ENCODE measurements at regions not wholly inside any gene's neighbourhood (a gene's known extent, or its start where the extent isn't known, plus 50 kb on each side); places are given as distances from the start of the nearest gene placed in this dataset.

- TF ChIP-seq ZNF462 (CRISPR knock-in tag; IDR thresholded peaks at IDR 0.05): no peak
Measured at GRCh38 chr17:70855401-70856054, 686.2 kb downstream of the KCNJ2 start (continued).

- H3K27ac ChIP-seq (ENCODE audit: low read depth): no peak overlapping the region
- Mint-ChIP-seq H3K9me3 (peaks cover 31% of the 10 kb centered on the region), H3K27ac (no peak overlapping the region), H3K27me3 (ENCODE audit: insufficient read depth, low read depth, poor library complexity) (no peaks in the 10 kb centered on the region), H3K4me3 (no peak overlapping the region), H3K36me3 (ENCODE audit: low read depth) (peaks cover 23% of the 10 kb centered on the region), H3K4me1 (peaks cover 4% of the 10 kb centered on the region)
- no peaks in the 10 kb centered on the region for H3K36me3 ChIP-seq (ENCODE audit: insufficient read depth)
- H3F3A ChIP-seq (replicated peaks; ENCODE audit: low read depth): no peaks in the 10 kb centered on the region
- H3K4me1 ChIP-seq (ENCODE audit: insufficient read depth): no peaks in the 10 kb centered on the region
- no peak for DNase-seq (ENCODE audit: low spot score)
- no peaks in the 10 kb centered on the region for H4K20me1 ChIP-seq (replicated peaks; ENCODE audit: insufficient read depth)
- no peak overlapping the region for H3K4me2 ChIP-seq
- no peak for ATAC-seq
- no peaks in the 10 kb centered on the region for H3K27me3 ChIP-seq (ENCODE audit: insufficient read depth)
- no peaks in the 10 kb centered on the region for H3K79me2 ChIP-seq (replicated peaks; ENCODE audit: insufficient read depth)
- peaks cover 7% of the 10 kb centered on the region; the same call in 1 of the 2 replicates for H3K9me2 ChIP-seq (ENCODE audit: insufficient read depth)
- no peak overlapping the region for H2AFZ ChIP-seq
- no peak overlapping the region for H3K4me3 ChIP-seq
- TF ChIP-seq STAT1 (IDR thresholded peaks at IDR 0.05; ENCODE audit: unreplicated experiment) (no peak), EZH2 (IDR thresholded peaks at IDR 0.05; ENCODE audit: low read depth, unreplicated experiment) (no peak), POLR2AphosphoS5 (IDR thresholded peaks at IDR 0.05; ENCODE audit: low read depth) (no peak), EZH2phosphoT487 (IDR thresholded peaks at IDR 0.05; ENCODE audit: unreplicated experiment) (no peak), NANOG (IDR thresholded peaks at IDR 0.05; ENCODE audit: borderline replicate concordance) (no peak), CTCF (conservative IDR thresholded peaks at IDR 0.05; ENCODE audit: low read depth in 2 of 2) (no peak), ZNF114 (CRISPR knock-in tag; IDR thresholded peaks at IDR 0.05) (no peak), JUNB (IDR thresholded peaks at IDR 0.05; ENCODE audit: unreplicated experiment) (no peak)
Measured at GRCh38 chr17:70857351-70857750, 688.0 kb downstream of the KCNJ2 start.

Measured in GM23338 (cell line).